Body of pancreas (tissue), 4 donors: ENCODE measurements at regions not wholly inside any gene's neighbourhood (a gene's known extent, or its start where the extent isn't known, plus 50 kb on each side); places are given as distances from the start of the nearest gene placed in this dataset.

Experiments used
- CTCF ChIP-seq, 7 experiments: fragments of 450-650 bp in 4 of 7; fragments of 200-600 bp in 3 of 7; sonication (generic) in 3 of 7; IDR thresholded peaks; one replicate each; pipeline ENCODE4 v1.5.1; 2016 to 2019; ENCODE audit warnings: antibody characterized with exemption in 7 of 7
- POLR2A ChIP-seq, 3 donors: fragments of 450-650 bp; IDR thresholded peaks; one replicate each; pipeline ENCODE4 v1.6.1; 2016; ENCODE audit warnings: antibody characterized with exemption in 3 of 3, mild to moderate bottlenecking in 2 of 3

DNA sequence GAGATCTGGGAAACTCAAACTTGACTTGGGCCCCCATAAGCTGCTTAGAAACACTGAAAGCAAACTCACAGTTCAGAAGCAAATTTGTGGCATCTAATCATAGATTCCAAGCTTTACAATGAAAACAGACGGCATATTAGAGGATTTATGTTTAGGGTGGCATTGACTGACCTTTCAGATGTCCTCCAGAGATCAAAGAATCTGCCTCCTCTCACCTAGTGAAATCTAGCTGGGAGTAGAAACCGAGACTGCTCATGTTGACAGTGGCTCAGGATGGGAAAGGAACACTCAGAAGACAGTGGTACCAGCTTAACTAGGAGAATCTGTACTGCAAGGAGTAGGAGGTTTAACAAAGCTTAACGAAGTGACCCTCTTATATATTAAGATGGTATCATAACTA lies 345.0 kb downstream of the GXYLT1 start:
- no peak for TF ChIP-seq CTCF (IDR thresholded peaks at IDR 0.05)
- TF ChIP-seq POLR2A (IDR thresholded peaks at IDR 0.05): no peak
